ENCODE measurements at regions not wholly inside any gene's neighbourhood (a gene's known extent, or its start where the extent isn't known, plus 50 kb on each side); places are given as distances from the start of the nearest gene placed in this dataset.

DNA sequence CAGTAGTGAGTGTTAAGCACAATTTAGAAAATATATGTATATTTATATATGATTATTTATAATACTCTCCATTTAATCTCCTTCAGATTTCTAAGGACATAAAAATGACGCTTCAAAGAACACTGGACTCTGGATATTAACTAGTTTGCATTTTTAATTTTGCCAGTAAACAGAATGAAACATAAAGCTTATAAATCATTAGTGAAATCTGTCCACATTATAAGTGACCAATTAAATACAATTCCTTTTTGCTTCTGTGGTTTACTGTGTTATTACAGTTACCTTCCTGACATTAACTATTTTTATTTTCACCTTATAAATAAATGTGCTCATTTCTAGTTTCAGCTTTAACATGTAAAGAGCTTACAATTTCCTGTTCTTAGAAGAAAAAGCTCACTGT lies 1081.1 kb upstream of the EPHA6 start:
- no peak for TF ChIP-seq EP300 (IDR thresholded peaks at IDR 0.05)
- TF ChIP-seq, protein P1, sequence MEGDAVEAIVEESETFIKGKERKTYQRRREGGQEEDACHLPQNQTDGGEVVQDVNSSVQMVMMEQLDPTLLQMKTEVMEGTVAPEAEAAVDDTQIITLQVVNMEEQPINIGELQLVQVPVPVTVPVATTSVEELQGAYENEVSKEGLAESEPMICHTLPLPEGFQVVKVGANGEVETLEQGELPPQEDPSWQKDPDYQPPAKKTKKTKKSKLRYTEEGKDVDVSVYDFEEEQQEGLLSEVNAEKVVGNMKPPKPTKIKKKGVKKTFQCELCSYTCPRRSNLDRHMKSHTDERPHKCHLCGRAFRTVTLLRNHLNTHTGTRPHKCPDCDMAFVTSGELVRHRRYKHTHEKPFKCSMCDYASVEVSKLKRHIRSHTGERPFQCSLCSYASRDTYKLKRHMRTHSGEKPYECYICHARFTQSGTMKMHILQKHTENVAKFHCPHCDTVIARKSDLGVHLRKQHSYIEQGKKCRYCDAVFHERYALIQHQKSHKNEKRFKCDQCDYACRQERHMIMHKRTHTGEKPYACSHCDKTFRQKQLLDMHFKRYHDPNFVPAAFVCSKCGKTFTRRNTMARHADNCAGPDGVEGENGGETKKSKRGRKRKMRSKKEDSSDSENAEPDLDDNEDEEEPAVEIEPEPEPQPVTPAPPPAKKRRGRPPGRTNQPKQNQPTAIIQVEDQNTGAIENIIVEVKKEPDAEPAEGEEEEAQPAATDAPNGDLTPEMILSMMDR (IDR thresholded peaks at IDR 0.05): no peak

All from stomach (tissue), 4 donors.